Embryonic facial prominence (tissue), 1 donor: ENCODE measurements at regions not wholly inside any gene's neighbourhood (a gene's known extent, or its start where the extent isn't known, plus 50 kb on each side); places are given as distances from the start of the nearest gene placed in this dataset.

Source experiments
- DNase-seq: peaks from one replicate; pipeline ENCODE4 v3.0.0-alpha.2; 2016; ENCODE audit errors: extremely low spot score

DNA sequence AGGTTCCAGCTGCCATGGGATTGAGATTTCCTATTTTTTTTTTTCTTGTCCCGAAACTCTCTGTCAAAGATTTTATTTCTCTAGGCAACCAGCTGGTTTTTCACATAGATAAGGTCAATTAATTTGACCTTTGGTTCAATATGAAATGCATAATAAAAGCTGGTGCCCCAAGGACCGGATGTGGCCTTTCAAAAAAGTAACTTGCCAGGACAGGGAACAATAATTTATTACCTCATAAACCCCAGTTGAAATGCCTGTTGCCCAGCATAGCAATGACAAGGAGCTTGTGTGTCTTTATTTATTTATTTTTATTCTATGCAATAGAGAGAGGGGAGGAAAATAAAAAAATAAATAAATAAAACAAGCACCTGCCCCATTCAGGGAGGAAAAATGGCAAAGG is 472.7 kb downstream of the KCNJ2 start:
- DNase-seq, result no peak

DNA sequence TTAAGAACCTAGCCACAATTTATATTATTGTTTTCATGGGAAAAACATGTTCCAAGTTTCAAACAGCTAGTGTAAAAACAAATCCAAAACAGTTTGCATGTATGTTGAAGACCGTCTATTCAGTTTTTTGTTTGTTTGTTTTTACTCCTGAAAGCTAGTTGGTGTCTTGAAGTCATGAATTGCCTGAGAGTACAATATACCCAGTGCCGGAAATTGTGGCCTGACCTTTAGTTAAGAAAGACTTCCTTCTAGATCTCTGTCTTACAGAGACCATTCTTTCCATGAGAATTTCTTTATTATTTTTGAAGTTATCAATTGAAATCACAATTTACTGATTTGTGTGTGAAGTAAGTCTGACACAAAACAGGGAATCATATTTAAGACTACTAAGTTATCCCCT is 474.8 kb downstream of the KCNJ2 start:
- no peak for DNase-seq

DNA sequence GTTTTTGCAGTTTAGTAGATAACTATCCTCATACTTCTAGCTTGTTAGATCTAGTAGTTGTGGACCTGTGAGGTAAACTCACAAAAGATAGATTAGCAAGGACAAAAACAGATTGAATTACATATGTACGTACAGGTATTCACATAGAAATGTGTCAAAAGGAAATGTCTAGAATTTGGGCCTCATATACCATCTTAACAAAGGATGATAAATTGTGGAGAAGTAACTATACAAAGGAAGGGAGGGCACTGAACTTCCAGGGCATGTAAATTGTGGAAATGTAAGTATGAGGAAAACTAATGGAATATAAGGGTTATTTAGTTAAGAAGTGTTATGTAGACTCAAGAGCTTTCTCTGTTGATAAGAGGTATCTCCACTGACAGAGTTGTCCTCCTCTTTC is 477.3 kb downstream of the KCNJ2 start:
- DNase-seq, result no peak

DNA sequence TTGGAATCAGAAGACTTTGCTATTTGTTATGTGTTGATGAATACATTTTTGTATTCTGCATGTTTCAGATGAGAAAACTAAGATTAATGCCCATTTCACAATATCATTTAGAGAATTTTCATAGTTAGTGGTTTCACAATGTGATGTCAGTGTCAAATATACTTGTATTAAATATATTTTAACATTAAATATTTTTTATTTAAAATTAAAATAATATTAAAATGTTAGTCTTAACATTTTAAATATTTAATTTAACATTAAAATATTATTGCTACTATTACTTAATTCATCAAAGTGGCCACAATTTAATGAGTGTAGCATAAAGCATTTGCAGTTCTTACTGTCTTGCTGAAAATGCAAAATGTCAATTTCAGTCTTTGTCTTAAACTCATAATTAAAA is 478.8 kb downstream of the KCNJ2 start:
- DNase-seq, result no peak

DNA sequence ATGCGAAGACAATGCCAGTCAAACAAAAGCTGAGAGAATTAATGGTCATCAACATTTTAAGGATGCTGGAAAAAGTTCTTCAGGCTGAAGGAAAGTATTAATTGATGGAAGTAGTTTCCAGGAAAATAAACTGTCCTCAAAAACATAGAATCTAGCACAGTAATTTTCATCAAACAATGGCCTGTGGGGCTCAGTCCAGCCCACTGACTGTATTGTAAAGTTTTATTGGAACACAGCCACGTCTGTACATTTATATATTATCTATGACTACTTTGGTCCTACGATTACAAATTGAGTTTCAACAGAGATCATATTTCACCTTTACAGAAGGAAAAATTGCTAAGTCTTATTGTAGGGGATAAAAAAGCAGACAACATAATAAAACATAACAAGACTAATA is 484.5 kb downstream of the KCNJ2 start:
- no peak for DNase-seq

DNA sequence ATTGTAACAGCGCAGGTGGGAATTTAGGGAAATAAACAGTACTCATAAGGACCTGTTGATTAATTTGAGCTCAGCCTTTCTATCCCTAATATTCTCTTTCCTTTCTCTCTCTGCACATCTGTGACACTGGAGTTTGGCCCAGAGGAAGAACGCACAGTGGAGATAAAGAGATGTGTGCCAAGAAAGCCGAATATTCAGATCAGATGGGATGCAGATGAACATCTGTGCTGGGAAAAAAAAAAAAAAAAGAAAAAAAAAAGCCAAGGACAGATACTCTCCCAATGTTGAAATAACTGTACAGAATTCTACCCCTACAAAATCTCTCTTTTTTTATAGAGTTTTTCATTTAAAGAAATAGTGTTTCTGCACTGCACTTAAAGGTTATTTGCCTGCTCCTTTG is 485.4 kb downstream of the KCNJ2 start:
- DNase-seq, result no peak

DNA sequence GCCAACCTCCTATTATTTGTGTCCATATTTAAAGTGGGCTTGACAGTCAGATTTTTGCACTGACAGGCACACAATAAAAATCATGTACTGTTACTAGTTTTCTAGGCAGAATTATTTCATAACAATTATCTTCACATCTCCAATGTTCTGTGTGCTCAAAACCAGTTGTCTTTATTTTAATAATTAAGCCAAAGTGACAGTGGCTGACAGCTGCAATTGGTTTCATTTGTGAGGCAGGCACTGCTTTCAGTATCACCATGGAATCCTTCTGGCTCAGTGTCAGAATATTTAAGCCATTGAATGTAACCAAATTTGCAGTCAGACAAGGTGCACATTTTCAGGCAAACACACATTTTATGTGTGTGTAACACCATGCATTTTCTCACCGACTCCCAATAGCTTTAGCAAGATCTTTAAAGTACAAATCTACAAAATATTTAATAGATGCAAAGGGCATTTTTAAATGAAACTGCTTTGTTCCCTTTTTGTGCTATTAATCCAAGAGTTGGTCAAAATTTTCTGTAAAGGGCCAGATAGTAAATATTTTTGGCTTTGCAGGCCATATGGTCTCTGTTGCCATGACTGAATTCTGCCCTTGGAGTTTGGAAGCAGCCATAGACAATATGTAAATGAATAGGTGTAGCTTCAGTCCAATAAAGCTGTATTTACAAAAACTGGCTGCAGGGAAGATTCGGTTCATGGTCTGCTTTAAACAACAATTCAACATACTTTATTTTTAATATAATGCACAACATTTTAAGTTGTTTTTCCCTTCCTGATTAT is 486.0 kb downstream of the KCNJ2 start:
- DNase-seq, result no peak

DNA sequence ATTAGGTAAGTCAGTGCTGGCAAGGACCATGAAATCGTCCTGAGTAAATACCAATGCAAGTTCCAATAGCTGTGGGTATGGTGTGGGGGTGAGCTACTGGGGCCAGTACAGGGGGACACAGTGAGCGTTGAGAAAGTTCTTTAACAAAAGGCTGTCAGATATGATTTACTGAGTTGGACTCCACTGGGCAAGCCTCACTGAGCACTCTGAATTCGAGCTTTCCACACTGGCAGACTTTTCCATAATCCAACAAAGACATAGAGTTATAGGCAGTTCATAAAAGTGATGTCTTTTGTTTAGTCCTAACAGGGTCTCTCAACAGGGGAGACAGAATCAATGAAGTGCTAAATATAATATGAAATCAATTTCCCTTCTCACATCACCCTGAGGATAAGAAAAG is 489.0 kb downstream of the KCNJ2 start:
- no peak for DNase-seq

DNA sequence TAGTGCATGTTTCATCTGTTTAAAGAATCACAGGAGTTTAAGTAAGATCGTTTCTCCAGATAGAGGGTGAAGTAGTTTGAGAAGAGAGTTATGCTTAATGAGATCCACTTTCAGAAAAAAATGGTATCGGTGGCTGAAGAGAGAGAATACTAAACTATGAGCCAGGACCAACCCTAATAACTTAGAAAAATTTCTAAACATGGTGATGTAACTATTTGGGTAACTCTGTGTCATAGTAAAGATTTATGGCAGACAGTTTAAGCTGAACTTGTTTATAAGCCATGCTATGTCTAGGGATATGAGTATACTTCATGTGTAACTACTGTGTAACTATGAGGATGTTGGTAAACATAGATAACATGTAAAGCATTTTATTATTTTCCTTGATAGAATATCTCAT is 489.5 kb downstream of the KCNJ2 start:
- DNase-seq, result no peak

DNA sequence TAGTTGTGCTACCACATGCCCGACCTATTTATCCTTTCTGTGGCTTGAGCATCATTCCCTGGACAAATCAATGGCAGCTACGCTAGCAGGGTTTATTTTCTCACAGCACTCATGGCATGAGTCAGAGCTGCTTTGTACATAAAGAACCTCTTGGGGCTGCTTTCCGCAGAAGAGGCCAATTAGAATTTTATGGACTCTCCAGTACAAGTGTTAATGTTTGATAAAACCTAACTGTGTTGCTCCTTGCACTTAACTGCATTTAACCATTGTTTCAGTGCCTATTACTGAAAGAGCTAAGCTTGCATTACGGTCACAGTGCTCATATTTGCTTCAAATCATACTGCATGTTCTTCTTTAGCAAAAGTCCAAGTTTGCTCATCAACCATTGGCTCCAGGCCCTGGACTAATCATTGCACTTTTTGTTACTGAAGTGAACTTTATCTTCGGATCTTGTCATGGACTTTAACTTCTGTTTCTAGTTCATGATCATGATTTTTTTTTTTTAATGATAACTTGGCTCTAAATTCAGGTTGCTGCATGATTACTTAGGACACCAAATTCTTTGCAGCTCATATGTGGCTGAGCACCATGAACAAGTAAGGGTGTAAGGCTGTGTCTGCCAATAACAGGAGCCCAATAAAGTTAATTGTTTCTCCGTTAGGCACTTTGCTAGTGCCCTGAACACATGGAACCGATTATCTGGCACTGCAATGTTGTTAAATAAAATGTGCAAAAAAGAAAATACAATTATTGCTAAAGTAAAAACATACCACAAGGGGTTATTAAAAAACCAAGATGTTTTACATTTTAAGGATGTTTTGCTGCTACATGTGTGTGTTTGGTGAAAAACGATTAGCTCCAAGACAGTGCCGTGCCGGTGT is 492.2 kb downstream of the KCNJ2 start:
- no peak for DNase-seq

DNA sequence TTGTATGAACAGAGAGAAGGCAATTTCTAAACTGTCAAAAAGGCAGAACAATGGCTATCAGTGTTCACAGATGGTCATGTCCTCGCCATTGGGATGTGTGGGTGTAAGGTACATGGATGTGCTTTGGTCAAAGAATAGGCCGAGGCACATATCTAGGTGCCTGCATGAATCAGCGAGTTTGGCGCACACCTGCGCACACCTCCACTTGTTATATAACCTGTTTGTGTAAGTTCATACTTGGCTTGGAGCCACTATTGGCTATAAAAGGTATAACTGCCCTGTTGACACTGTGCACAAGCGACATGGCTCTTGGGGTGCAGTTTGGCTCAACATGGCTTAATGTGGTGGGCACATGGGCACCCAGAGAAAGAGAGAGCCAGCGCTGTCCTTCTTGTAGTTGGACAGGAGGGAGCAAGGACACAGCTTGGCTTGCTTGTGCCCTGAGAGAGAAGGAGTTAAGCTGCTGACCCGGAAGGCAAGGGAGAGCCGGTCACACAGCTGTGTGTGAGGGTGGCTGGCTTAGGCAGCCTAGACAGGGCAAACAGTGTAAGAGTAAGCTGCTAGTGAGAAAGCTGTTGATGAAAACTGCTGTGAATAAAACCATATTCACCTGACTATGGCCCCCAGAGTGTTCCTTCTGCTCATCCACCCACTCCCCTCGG is 499.1 kb downstream of the KCNJ2 start:
- no peak for DNase-seq

DNA sequence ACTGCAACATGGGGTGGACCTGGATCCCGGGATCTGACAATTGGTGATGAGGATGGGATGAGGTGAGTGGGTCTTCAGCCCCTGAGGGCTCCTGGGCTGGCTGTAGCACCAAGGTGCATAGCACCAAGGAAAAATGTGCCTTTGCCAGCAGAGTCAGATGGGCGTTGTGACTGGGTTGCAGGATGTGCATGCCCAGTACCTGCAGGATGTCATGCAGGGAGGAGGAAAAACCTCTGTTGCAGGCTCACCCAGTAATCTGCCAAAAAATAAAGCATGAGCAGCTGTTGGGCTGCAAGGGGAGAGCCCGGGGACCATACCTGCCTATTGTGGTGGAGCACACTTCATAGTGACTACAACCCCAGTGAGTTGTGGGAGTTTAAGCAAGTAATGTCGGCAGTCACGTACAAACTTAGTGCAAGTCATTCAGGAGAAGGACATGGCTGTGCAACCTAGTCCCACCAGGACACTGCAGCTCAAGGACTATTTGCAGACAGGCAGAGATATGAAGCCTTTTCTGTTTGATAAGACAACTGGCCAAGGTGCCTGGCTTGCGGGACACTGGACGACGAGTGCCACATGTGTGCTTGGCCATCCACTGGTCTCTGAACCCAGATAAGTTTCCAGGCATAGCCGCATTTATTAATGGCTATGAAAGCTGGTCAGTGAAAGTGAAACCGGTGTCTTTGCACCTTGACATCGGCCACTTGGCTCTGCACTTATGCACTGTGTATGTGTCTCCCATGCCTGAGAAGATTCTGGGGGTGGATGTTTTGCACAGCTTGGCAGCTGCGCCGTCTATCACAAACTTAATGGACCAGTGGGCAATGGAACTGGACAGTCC is 499.8 kb downstream of the KCNJ2 start:
- no peak for DNase-seq

DNA sequence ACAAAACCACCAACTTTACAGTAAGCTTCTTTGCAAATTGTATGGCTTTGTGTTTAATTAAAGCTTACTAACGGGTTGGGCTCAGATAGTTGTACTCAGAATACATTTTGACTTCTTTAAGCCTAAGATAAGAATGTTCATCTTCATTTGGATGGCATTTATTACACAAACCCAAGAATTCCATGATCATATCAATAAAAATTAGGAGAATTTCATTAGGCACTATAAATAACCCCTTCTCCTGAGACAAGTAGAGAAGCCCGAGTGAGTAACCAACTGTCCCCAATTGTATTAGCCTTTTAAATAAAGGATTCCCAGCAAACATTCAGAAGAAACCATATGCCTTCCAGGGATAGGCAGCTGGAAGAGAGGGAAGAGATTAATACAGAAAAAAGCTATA is 504.7 kb downstream of the KCNJ2 start:
- DNase-seq, result no peak

DNA sequence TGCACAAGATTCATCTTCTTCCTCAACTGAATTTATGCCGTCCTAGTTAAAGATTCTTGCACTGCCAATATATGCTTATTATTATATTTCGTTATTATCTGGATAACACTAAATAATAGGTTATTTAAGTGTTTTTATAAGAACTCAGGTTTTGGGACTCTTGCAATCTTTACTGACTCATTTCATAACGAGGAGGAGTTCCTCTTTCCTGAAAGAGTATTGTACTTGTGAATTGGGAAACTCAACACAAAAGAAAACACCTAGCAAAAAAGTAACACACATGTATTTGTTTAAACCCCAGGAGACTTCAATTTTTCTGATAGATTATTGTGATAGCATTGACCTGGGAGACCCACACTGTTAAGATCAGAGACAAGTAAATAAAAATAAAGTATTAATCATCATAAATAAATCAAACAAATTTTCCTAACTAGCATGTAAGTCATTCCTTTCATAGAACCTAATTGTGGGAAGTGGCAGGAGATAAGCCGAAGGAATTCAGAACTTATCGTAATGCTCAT is 505.8 kb downstream of the KCNJ2 start:
- DNase-seq, result no peak

DNA sequence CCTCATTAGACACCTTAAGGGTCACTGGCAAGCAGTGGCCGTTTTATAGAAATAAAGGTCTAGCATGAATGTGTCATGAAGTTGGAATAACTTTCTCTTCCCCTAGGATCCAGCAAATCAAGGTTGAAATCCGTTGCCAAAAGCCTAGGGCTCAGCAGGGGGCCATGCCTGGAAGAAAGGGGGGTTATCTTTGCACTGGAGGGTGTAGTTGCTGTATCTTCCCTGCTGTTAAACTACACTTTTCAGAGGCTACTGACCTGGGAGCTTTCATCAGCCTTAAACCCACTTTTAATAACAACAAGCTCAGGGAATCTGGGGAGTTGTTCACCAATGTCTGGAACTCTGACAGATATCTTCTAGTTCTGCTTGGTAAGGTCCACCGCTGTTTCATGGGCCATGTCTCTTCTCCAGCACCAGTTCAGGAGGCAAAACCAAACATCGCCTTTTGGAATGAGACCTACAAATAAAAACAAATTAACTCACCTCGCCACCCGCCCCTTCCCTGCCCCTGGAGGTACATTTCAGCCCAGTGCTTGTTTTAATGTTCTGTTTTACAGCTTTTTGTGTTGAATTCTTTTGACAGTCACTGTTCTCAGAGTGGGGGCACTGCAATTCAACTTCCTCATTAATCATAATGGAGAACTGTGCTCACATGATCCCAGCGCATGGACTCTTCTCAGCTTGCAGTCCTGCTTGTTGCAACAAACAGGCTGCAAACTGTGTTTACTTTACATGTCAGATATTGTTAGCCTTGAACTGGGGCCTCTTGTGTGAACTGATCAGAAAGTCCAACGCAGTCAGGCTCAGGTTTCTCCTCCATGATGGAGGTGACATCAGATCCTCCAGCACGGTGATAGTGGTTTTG is 508.7 kb downstream of the KCNJ2 start:
- DNase-seq, result no peak

DNA sequence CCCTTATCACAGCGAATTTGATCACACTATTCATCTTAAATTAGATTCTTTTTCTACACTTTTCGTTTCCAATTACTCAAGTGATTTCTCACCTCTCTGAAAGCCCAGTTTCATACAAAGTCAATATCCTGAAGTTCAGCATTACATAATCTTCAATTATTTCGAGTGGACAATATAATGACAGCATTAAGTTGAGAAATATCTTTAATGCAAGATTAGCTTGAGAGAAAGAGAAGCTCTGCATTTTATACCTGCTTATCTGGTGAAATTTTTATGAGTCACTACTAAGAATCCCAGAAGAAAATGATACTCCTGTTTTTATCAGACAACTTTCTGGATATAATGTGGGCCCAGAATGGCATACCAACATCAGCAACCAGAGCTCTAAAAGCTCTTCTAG is 509.6 kb downstream of the KCNJ2 start:
- DNase-seq, result no peak

DNA sequence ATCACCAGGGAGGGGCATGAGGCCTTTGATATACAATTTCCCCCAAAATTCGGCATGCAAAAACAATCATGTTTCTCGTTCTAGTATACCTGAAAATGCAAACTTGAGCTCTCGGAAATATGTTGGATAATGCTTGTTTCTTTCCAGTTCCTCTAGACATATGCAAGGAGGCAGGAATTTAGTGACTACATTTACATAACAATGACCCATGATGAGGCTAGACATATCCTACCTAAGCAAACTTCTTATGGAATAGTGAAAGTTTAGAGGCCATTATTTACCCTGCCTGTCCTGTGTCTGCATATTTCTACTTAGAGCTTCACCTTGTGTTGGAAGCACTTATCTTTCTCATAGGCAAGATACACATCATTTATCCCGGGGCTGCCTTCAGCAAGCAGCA is 514.6 kb downstream of the KCNJ2 start:
- no peak for DNase-seq

DNA sequence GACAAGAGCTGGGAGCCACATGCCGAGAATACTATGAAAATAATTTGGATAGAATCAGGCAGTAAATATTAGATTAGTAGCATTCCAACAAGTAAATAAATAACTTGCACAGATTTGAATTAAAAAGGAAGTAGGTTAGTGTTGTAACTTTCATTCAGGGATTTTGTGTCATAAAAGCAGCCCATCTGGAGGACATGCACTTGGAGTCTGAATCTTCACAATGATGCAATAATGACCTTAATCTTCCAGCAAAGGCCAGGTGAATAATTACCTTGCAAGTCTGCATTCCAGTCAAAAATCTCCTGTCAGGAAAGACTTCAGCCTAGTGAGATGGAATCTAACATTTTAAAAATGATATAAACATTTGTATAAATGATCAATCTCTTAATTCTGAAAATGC is 518.1 kb downstream of the KCNJ2 start:
- no peak for DNase-seq

DNA sequence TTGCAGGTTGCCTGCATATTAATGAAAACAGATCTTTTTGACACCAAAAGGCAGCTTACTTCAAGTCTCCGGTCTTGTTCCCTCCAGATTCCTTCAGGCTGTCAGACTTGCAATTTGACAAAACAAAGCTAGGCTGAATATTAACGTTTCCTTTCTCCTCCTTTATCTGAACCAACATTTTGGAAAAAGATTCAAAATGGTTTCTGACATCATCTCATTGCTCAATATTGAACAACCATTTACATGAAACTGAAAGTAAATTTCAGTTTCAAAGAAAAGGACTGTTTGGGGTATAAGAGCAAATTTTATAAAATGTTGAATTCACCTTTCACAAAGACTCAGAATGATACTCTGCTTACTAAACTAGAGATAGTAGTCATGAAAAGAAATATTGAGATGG is 521.8 kb downstream of the KCNJ2 start:
- DNase-seq, result no peak

DNA sequence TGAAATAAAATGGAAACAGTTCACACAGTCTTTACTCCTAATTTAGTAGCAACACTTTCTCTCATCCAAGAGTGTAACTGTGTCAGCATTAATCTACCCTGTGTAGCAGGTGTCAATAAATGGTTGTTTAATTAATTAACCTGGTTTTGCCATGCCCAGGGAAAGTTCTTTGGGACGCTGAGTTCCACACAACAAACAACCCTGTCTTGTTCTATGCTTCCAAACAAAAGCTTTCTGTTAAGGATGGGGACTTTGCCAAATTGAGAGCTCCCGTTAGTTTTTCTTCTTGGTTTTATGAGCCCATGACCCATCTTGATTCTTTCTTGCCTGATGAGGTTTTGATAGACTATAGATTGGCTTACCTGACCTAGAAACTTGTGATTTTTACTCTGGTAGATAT is 530.1 kb downstream of the KCNJ2 start:
- DNase-seq, result no peak
